DOHH2 (cell line): ENCODE measurements at regions not wholly inside any gene's neighbourhood (a gene's known extent, or its start where the extent isn't known, plus 50 kb on each side); places are given as distances from the start of the nearest gene placed in this dataset.
A peak's percentile ranks its signal among the peaks of the same experiment; 100 is the strongest.

Experiments used
- H3F3A ChIP-seq: fragments of 200-600 bp; sonication (generic), shearing (Covaris generic); 2 replicates; pipeline ENCODE4 v1.6.0; 2016; ENCODE audit warnings: antibody characterized with exemption, mild to moderate bottlenecking; ENCODE audit not compliant: control insufficient read depth, insufficient read depth
- H3K27ac ChIP-seq: fragments of 200-600 bp; sonication (generic); 2 replicates; pipeline ENCODE4 v1.5.1; 2014; ENCODE audit warnings: low read depth, mild to moderate bottlenecking, low read length, moderate library complexity
- H3K27me3 ChIP-seq: fragments of 200-600 bp; sonication (generic); 2 replicates; pipeline ENCODE4 v1.6.1; 2014; ENCODE audit warnings: mild to moderate bottlenecking, low read length, mixed read lengths; ENCODE audit not compliant: control insufficient read depth
- H3K36me3 ChIP-seq: fragments of 200-600 bp; sonication (generic); 2 replicates; pipeline ENCODE4 v1.6.1; 2014; ENCODE audit warnings: mild to moderate bottlenecking, low read length, moderate library complexity, mixed read lengths; ENCODE audit not compliant: control insufficient read depth
- H3K4me1 ChIP-seq: fragments of 200-600 bp; sonication (generic); 2 replicates; pipeline ENCODE4 v1.6.1; 2014; ENCODE audit warnings: mild to moderate bottlenecking, low read length, mixed read lengths; ENCODE audit not compliant: control insufficient read depth
- H3K4me2 ChIP-seq: fragments of 200-600 bp; sonication (generic); 2 replicates; pipeline ENCODE4 v1.6.0; 2014; ENCODE audit warnings: mild to moderate bottlenecking, low read length, moderate library complexity
- H3K4me3 ChIP-seq: fragments of 200-600 bp; sonication (generic); 2 replicates; pipeline ENCODE4 v1.5.1; 2014; ENCODE audit warnings: mild to moderate bottlenecking, low read length, mixed read lengths
- H3K79me2 ChIP-seq: fragments of 200-600 bp; sonication (generic); 2 replicates; pipeline ENCODE4 v1.6.1; 2014; ENCODE audit warnings: mild to moderate bottlenecking, low read length, mixed read lengths; ENCODE audit not compliant: control insufficient read depth
- H3K9me2 ChIP-seq: fragments of 200-600 bp; sonication (generic); replicated peaks from 2 replicates; pipeline ENCODE4 v1.6.1; 2014; ENCODE audit warnings: mild to moderate bottlenecking, low read length, mixed read lengths; ENCODE audit not compliant: control insufficient read depth
- H3K9me3 ChIP-seq: fragments of 200-600 bp; sonication (generic); 2 replicates; pipeline ENCODE4 v1.6.1; 2014; ENCODE audit warnings: antibody characterized with exemption, low read length, mixed read lengths; ENCODE audit not compliant: control insufficient read depth, insufficient read depth
- H4K20me1 ChIP-seq: fragments of 200-600 bp; sonication (generic); 2 replicates; pipeline ENCODE4 v1.6.0; 2014; ENCODE audit warnings: low read depth, mild to moderate bottlenecking, antibody characterized with exemption, low read length, moderate library complexity; ENCODE audit not compliant: control insufficient read depth, insufficient read depth
- CTCF ChIP-seq: fragments of 200-600 bp; sonication (generic); IDR thresholded peaks from one replicate; pipeline ENCODE4 v1.5.1; 2014; ENCODE audit warnings: antibody characterized with exemption, mild to moderate bottlenecking, low read depth, low read length; ENCODE audit not compliant: poor library complexity, severe bottlenecking
- EZH2phosphoT487 ChIP-seq: fragments of 200-600 bp; sonication (generic); IDR thresholded peaks from 2 replicates; pipeline ENCODE4 v1.6.1; 2017; ENCODE audit warnings: borderline replicate concordance, mild to moderate bottlenecking, antibody characterized with exemption, low read length, moderate library complexity, mixed read lengths

GRCh38 chr20:17856024-17856564 is 112.5 kb downstream of the SNX5 start:
- Histone ChIP-seq H4K20me1 (no peaks in the 10 kb centered on the region), H3K4me2 (peak overlapping the region; percentile 58), H3K4me1 (peaks cover 81% of the 10 kb centered on the region), H3K27me3 (peaks cover 8% of the 10 kb centered on the region), H3K4me3 (peak overlapping the region; percentile 37), H3K36me3 (no peaks in the 10 kb centered on the region), H3K79me2 (no peaks in the 10 kb centered on the region), H3K27ac (peak overlapping the region; percentile 21; the same call in 1 of the 2 replicates), H3K9me3 (no peaks in the 10 kb centered on the region), H3F3A (peaks cover 10% of the 10 kb centered on the region), H3K9me2 (no peaks in the 10 kb centered on the region)
- no peak for TF ChIP-seq EZH2phosphoT487
- no peak for TF ChIP-seq CTCF

- Histone ChIP-seq H4K20me1 (no peaks in the 10 kb centered on the region), H3K4me1 (peaks cover 78% of the 10 kb centered on the region), H3K9me3 (peaks cover 6% of the 10 kb centered on the region; the same call in 1 of the 2 replicates), H3F3A (peaks cover 10% of the 10 kb centered on the region), H3K4me3 (no peak overlapping the region), H3K9me2 (no peaks in the 10 kb centered on the region), H3K79me2 (no peaks in the 10 kb centered on the region), H3K4me2 (peak overlapping the region; percentile 31), H3K27ac (no peak overlapping the region), H3K36me3 (no peaks in the 10 kb centered on the region), H3K27me3 (no peaks in the 10 kb centered on the region)
- TF ChIP-seq EZH2phosphoT487 (no peak), CTCF (no peak)
Measured at GRCh38 chr20:17854307-17854903, 114.2 kb downstream of the SNX5 start.

GRCh38 chr20:17852323-17852722 is 116.3 kb downstream of the SNX5 start:
- peaks cover 78% of the 10 kb centered on the region for H3K4me1 ChIP-seq
- no peak overlapping the region for H3K27ac ChIP-seq
- H3F3A ChIP-seq = peaks cover 12% of the 10 kb centered on the region
- no peaks in the 10 kb centered on the region for H3K79me2 ChIP-seq
- no peaks in the 10 kb centered on the region for H3K9me2 ChIP-seq
- H3K4me2 ChIP-seq = no peak overlapping the region
- no peaks in the 10 kb centered on the region for H3K36me3 ChIP-seq
- H3K27me3 ChIP-seq = no peaks in the 10 kb centered on the region
- H3K9me3 ChIP-seq = peaks cover 6% of the 10 kb centered on the region; the same call in 1 of the 2 replicates
- no peaks in the 10 kb centered on the region for H4K20me1 ChIP-seq
- TF ChIP-seq CTCF (no peak), EZH2phosphoT487 (no peak)
- no peak overlapping the region for H3K4me3 ChIP-seq
